ENCODE measurements at regions not wholly inside any gene's neighbourhood (a gene's known extent, or its start where the extent isn't known, plus 50 kb on each side); places are given as distances from the start of the nearest gene placed in this dataset.

- no peak for DNase-seq
Observed at GRCh38 chr7:31284106-31284505, 56.4 kb downstream of the NEUROD6 start.

- DNase-seq = no peak
Observed at GRCh38 chr7:31271641-31272405, 68.7 kb downstream of the NEUROD6 start.

GRCh38 chr7:31267486-31267885 is 73.0 kb downstream of the NEUROD6 start:
- no peak for DNase-seq

GRCh38 chr7:31263338-31263737 is 77.2 kb downstream of the NEUROD6 start:
- DNase-seq = no peak

- DNase-seq = no peak
Observed at GRCh38 chr7:31261341-31261740, 79.2 kb downstream of the NEUROD6 start.

GRCh38 chr7:31260851-31261250 is 79.7 kb downstream of the NEUROD6 start:
- DNase-seq = no peak

GRCh38 chr7:31258391-31258790 is 82.1 kb downstream of the NEUROD6 start:
- DNase-seq = no peak

- no peak for DNase-seq
Observed at GRCh38 chr7:31256506-31256905, 84.0 kb downstream of the NEUROD6 start.

GRCh38 chr7:31254926-31255325 is 85.6 kb downstream of the NEUROD6 start:
- no peak for DNase-seq

- DNase-seq = no peak
Observed at GRCh38 chr7:31253532-31253931, 87.0 kb downstream of the NEUROD6 start.

GRCh38 chr7:31251441-31251840 is 89.1 kb downstream of the NEUROD6 start:
- DNase-seq = no peak

- no peak for DNase-seq
Observed at GRCh38 chr7:31249671-31250070, 90.9 kb downstream of the NEUROD6 start.

- DNase-seq = no peak
Observed at GRCh38 chr7:31236868-31237267, 103.7 kb downstream of the NEUROD6 start.

GRCh38 chr7:31234836-31235605 is 105.5 kb downstream of the NEUROD6 start:
- no peak for DNase-seq

GRCh38 chr7:31228957-31229356 is 111.6 kb downstream of the NEUROD6 start:
- no peak for DNase-seq

- no peak for DNase-seq
Observed at GRCh38 chr7:31214751-31215150, 125.8 kb downstream of the NEUROD6 start.

GRCh38 chr7:31211281-31211680 is 129.2 kb downstream of the NEUROD6 start:
- DNase-seq = no peak

- no peak for DNase-seq
Observed at GRCh38 chr7:31204071-31204470, 136.5 kb downstream of the NEUROD6 start.

- DNase-seq = no peak
Observed at GRCh38 chr7:31203551-31203950, 137.0 kb downstream of the NEUROD6 start.

- DNase-seq = no peak
Observed at GRCh38 chr7:31202801-31203200, 137.7 kb downstream of the NEUROD6 start.

- DNase-seq = peak; percentile 8
Observed at GRCh38 chr7:31192986-31193385, 140.9 kb downstream of the ADCYAP1R1 start.

GRCh38 chr7:31190906-31191305 is 138.8 kb downstream of the ADCYAP1R1 start:
- DNase-seq = no peak

- DNase-seq = no peak
Observed at GRCh38 chr7:31186202-31186601, 134.1 kb downstream of the ADCYAP1R1 start.

- no peak for DNase-seq
Observed at GRCh38 chr7:31175672-31176071, 123.6 kb downstream of the ADCYAP1R1 start.
